Neuronal stem cell (in vitro differentiated cells): ENCODE measurements at regions not wholly inside any gene's neighbourhood (a gene's known extent, or its start where the extent isn't known, plus 50 kb on each side); places are given as distances from the start of the nearest gene placed in this dataset.

Experiments
- DNase-seq: peaks from one replicate; pipeline ENCODE4 v3.0.0-alpha.2; 2013; ENCODE audit warnings: low spot score
- H2AFZ ChIP-seq: one replicate; pipeline ENCODE4 v1.6.1; 2013; ENCODE audit warnings: mild to moderate bottlenecking, low read length, inconsistent platforms
- H2AK5ac ChIP-seq: 2 replicates; pipeline ENCODE4 v1.6.1; 2013; ENCODE audit warnings: low read depth, mild to moderate bottlenecking, inconsistent platforms, low read length, moderate library complexity, mixed read lengths
- H2BK120ac ChIP-seq: 2 replicates; pipeline ENCODE4 v1.6.1; 2013; ENCODE audit warnings: low read depth, mild to moderate bottlenecking, inconsistent platforms, low read length, moderate library complexity, mixed read lengths
- H2BK12ac ChIP-seq: one replicate; pipeline ENCODE4 v1.6.1; 2013; ENCODE audit warnings: low read length, inconsistent platforms
- H2BK15ac ChIP-seq: 2 replicates; pipeline ENCODE4 v1.6.1; 2013; ENCODE audit warnings: mild to moderate bottlenecking, low read length, inconsistent platforms, mixed read lengths
- H2BK5ac ChIP-seq: one replicate; pipeline ENCODE4 v1.6.1; 2013; ENCODE audit warnings: inconsistent platforms, mild to moderate bottlenecking, low read length, moderate library complexity
- H3K14ac ChIP-seq: one replicate; pipeline ENCODE4 v1.6.1; 2013; ENCODE audit warnings: low read length, inconsistent platforms
- H3K18ac ChIP-seq: 2 replicates; pipeline ENCODE4 v1.6.1; 2013; ENCODE audit warnings: low read length, inconsistent platforms
- H3K23ac ChIP-seq: 2 replicates; pipeline ENCODE4 v1.6.1; 2013; ENCODE audit warnings: low read depth, mild to moderate bottlenecking, mixed read lengths, low read length, inconsistent platforms; ENCODE audit not compliant: poor library complexity
- H3K27ac ChIP-seq: replicated peaks from 3 replicates; pipeline ENCODE4 v1.5.1; 2013; ENCODE audit warnings: low read length, inconsistent platforms
- H3K27me3 ChIP-seq, 3 experiments: 2 replicates each; pipeline ENCODE4 v1.6.1; 2013; ENCODE audit warnings: low read length in 3 of 3, mild to moderate bottlenecking in 2 of 3, inconsistent platforms in 1 of 3, low read depth in 1 of 3, mixed read lengths in 1 of 3, moderate library complexity in 1 of 3; ENCODE audit not compliant: control insufficient read depth in 3 of 3, insufficient read depth in 3 of 3
- H3K36me3 ChIP-seq, 2 donors: replicated peaks in 1 of 2; 2 replicates each; pipeline ENCODE4 v1.6.1; 2013; ENCODE audit warnings: low read length in 2 of 2; ENCODE audit not compliant: control insufficient read depth in 2 of 2, insufficient read depth in 2 of 2
- H3K4ac ChIP-seq: 2 replicates; pipeline ENCODE4 v1.6.1; 2013; ENCODE audit warnings: inconsistent platforms, mild to moderate bottlenecking, low read length, moderate library complexity
- H3K4me1 ChIP-seq, 2 donors: 1 replicate in 1 of 2; 2 replicates in 1 of 2; pipeline ENCODE4 v1.6.1; 2013; ENCODE audit warnings: low read length in 2 of 2, low read depth in 1 of 2; ENCODE audit not compliant: control insufficient read depth in 2 of 2, insufficient read depth in 1 of 2
- H3K4me2 ChIP-seq: one replicate; pipeline ENCODE4 v1.6.1; 2013; ENCODE audit warnings: mild to moderate bottlenecking, low read length, inconsistent platforms; ENCODE audit not compliant: insufficient read depth, poor library complexity, severe bottlenecking
- H3K4me3 ChIP-seq, 2 donors: 2 replicates each; pipeline ENCODE4 v1.5.1; 2013; ENCODE audit warnings: low read length in 2 of 2, mild to moderate bottlenecking in 2 of 2, inconsistent platforms in 1 of 2, moderate library complexity in 1 of 2
- H3K79me1 ChIP-seq: one replicate; pipeline ENCODE4 v1.6.1; 2013; ENCODE audit warnings: low read depth, mild to moderate bottlenecking, inconsistent platforms, low read length, moderate library complexity
- H3K9ac ChIP-seq: one replicate; pipeline ENCODE4 v1.6.1; 2013; ENCODE audit warnings: mild to moderate bottlenecking, low read depth, low read length, inconsistent platforms; ENCODE audit not compliant: poor library complexity
- H3K9me3 ChIP-seq, 2 donors: replicated peaks in 1 of 2; 2 replicates each; pipeline versions ENCODE3 to v1.6.1; 2013; ENCODE audit warnings: low read length in 2 of 2, mild to moderate bottlenecking in 2 of 2, inconsistent platforms in 1 of 2, low read depth in 1 of 2, mixed read lengths in 1 of 2, moderate library complexity in 1 of 2; ENCODE audit not compliant: control insufficient read depth in 2 of 2, insufficient read depth in 1 of 2
- H4K8ac ChIP-seq: one replicate; pipeline ENCODE4 v1.6.1; 2013; ENCODE audit warnings: low read depth, mild to moderate bottlenecking, inconsistent platforms, low read length, moderate library complexity
- H4K91ac ChIP-seq: one replicate; pipeline ENCODE4 v1.6.1; 2013; ENCODE audit warnings: low read length, low read depth, mild to moderate bottlenecking, inconsistent platforms; ENCODE audit not compliant: poor library complexity
- WGBS, 2 donors: extraction: QIAGEN DNeasy Blood & Tissue Kit; methylation state at CpG; one replicate each; pipeline ENCODE4 v1.1.7; 2013; ENCODE audit warnings: missing lambda C conversion rate in 2 of 2, mixed read lengths in 1 of 2; ENCODE audit not compliant: insufficient read length in 2 of 2, insufficient replicate concordance in 1 of 2; ENCODE audit errors: extremely low coverage in 2 of 2; 5-methylcytosine and 5-hydroxymethylcytosine counted together

GRCh38 chr14:71324767-71325272 is 417.6 kb downstream of the PCNX1 start:
- H4K91ac ChIP-seq, result no peak overlapping the region
- no peak overlapping the region for H3K9ac ChIP-seq
- no peaks in the 10 kb centered on the region for H3K36me3 ChIP-seq
- no peak overlapping the region for H3K23ac ChIP-seq
- no peaks in the 10 kb centered on the region for H3K27me3 ChIP-seq
- no peak overlapping the region for H3K27ac ChIP-seq
- H3K4me1 ChIP-seq, result peaks cover 4 to 8% of the 10 kb centered on the region in 2 donors
- H3K9me3 ChIP-seq, result peaks cover 0 to 8% of the 10 kb centered on the region in 2 donors
- H2BK5ac ChIP-seq, result no peak overlapping the region
- no peak overlapping the region for H2AFZ ChIP-seq
- no peak overlapping the region for H2AK5ac ChIP-seq
- no CpG with 5 or more reads among the region's 6 CpGs for WGBS, 2 donors
- H3K79me1 ChIP-seq, result no peaks in the 10 kb centered on the region
- no peak overlapping the region for H3K4me2 ChIP-seq
- H3K14ac ChIP-seq, result no peak overlapping the region
- no peak overlapping the region for H3K4me3 ChIP-seq
- no peak overlapping the region for H2BK15ac ChIP-seq
- no peak overlapping the region for H2BK120ac ChIP-seq
- H2BK12ac ChIP-seq, result no peak overlapping the region
- no peak overlapping the region for H4K8ac ChIP-seq
- no peak for DNase-seq
- H3K18ac ChIP-seq, result no peak overlapping the region
- H3K4ac ChIP-seq, result no peak overlapping the region

GRCh38 chr14:71327691-71328090 is 420.4 kb downstream of the PCNX1 start:
- H3K9me3 ChIP-seq, result peaks cover 0 to 16% of the 10 kb centered on the region in 2 donors
- no peak overlapping the region for H3K23ac ChIP-seq
- H4K8ac ChIP-seq, result no peak overlapping the region
- no peak overlapping the region for H3K9ac ChIP-seq
- H2BK15ac ChIP-seq, result no peak overlapping the region
- no peak overlapping the region for H3K4ac ChIP-seq
- H4K91ac ChIP-seq, result no peak overlapping the region
- no peak overlapping the region for H2AK5ac ChIP-seq
- H3K27me3 ChIP-seq, result no peaks in the 10 kb centered on the region
- H2BK12ac ChIP-seq, result no peak overlapping the region
- H3K4me2 ChIP-seq, result no peak overlapping the region
- H3K4me3 ChIP-seq, result no peak overlapping the region
- no peaks in the 10 kb centered on the region for H3K79me1 ChIP-seq
- H2AFZ ChIP-seq, result no peak overlapping the region
- H2BK120ac ChIP-seq, result no peak overlapping the region
- H3K4me1 ChIP-seq, result peaks cover 4% of the 10 kb centered on the region in 2 donors
- H3K18ac ChIP-seq, result no peak overlapping the region
- no peak overlapping the region for H3K14ac ChIP-seq
- peaks cover 0 to 2% of the 10 kb centered on the region in 2 donors for H3K36me3 ChIP-seq
- DNase-seq, result no peak
- no peak overlapping the region for H3K27ac ChIP-seq
- H2BK5ac ChIP-seq, result no peak overlapping the region
- no CpG with 5 or more reads among the region's 1 CpG for WGBS, 2 donors

- no peak for DNase-seq
- H3K4me3 ChIP-seq, result no peak overlapping the region
- H3K36me3 ChIP-seq, result peaks cover 0 to 2% of the 10 kb centered on the region in 2 donors
- H3K14ac ChIP-seq, result no peak overlapping the region
- no peak overlapping the region for H3K9ac ChIP-seq
- H2AFZ ChIP-seq, result no peak overlapping the region
- H3K18ac ChIP-seq, result no peak overlapping the region
- no peak overlapping the region for H4K91ac ChIP-seq
- H3K27me3 ChIP-seq, result no peaks in the 10 kb centered on the region
- H3K79me1 ChIP-seq, result no peaks in the 10 kb centered on the region
- H2AK5ac ChIP-seq, result no peak overlapping the region
- no peak overlapping the region for H3K4me2 ChIP-seq
- H4K8ac ChIP-seq, result no peak overlapping the region
- H2BK120ac ChIP-seq, result no peak overlapping the region
- H3K9me3 ChIP-seq, result peaks cover 0 to 16% of the 10 kb centered on the region in 2 donors
- no peak overlapping the region for H2BK5ac ChIP-seq
- no peak overlapping the region for H2BK15ac ChIP-seq
- H3K4ac ChIP-seq, result no peak overlapping the region
- H3K4me1 ChIP-seq, result peaks cover 0 to 4% of the 10 kb centered on the region in 2 donors
- H3K23ac ChIP-seq, result no peak overlapping the region
- H2BK12ac ChIP-seq, result no peak overlapping the region
- no peak overlapping the region for H3K27ac ChIP-seq
These were observed 420.9 kb downstream of the PCNX1 start for GRCh38 chr14:71328183-71328582.

- no peak overlapping the region for H3K4me2 ChIP-seq
- no peak for DNase-seq
- no peak overlapping the region for H3K27ac ChIP-seq
- H3K4me1 ChIP-seq, result peaks cover 0 to 4% of the 10 kb centered on the region in 2 donors
- H4K91ac ChIP-seq, result no peak overlapping the region
- no peak overlapping the region for H4K8ac ChIP-seq
- WGBS, 2 donors, result no CpG with 5 or more reads among the region's 5 CpGs
- peaks cover 0 to 19% of the 10 kb centered on the region in 2 donors for H3K9me3 ChIP-seq
- H3K23ac ChIP-seq, result no peak overlapping the region
- H2AK5ac ChIP-seq, result no peak overlapping the region
- no peak overlapping the region for H3K9ac ChIP-seq
- H2BK15ac ChIP-seq, result no peak overlapping the region
- no peak overlapping the region for H3K14ac ChIP-seq
- no peak overlapping the region for H2AFZ ChIP-seq
- H3K27me3 ChIP-seq, result no peaks in the 10 kb centered on the region
- H3K4ac ChIP-seq, result no peak overlapping the region
- H3K36me3 ChIP-seq, result peaks cover 0 to 2% of the 10 kb centered on the region in 2 donors
- no peak overlapping the region for H3K18ac ChIP-seq
- H3K79me1 ChIP-seq, result no peaks in the 10 kb centered on the region
- no peak overlapping the region for H3K4me3 ChIP-seq
- H2BK12ac ChIP-seq, result no peak overlapping the region
- no peak overlapping the region for H2BK5ac ChIP-seq
- no peak overlapping the region for H2BK120ac ChIP-seq
These were observed 421.7 kb downstream of the PCNX1 start for GRCh38 chr14:71328954-71329353.
